Transverse colon (tissue), 4 donors: ENCODE measurements at regions not wholly inside any gene's neighbourhood (a gene's known extent, or its start where the extent isn't known, plus 50 kb on each side); places are given as distances from the start of the nearest gene placed in this dataset.

Experiments used
- DNase-seq: peaks from one replicate; pipeline ENCODE4 v3.0.0-alpha.2; 2019
- H3K27ac ChIP-seq, 4 donors: fragments of 200-600 bp; sonication (generic); 2 replicates each; pipeline ENCODE4 v1.5.1; 2016 to 2018; ENCODE audit warnings: inconsistent platforms in 4 of 4
- H3K27me3 ChIP-seq: fragments of 200-600 bp; sonication (generic); 2 replicates; pipeline ENCODE4 v1.5.1; 2017; ENCODE audit warnings: inconsistent platforms
- H3K36me3 ChIP-seq, 4 donors: fragments of 200-600 bp; sonication (generic); 2 replicates each; pipeline ENCODE4 v1.5.1; 2017 to 2019; ENCODE audit warnings: inconsistent platforms in 4 of 4
- H3K4me1 ChIP-seq, 4 donors: fragments of 200-600 bp; sonication (generic); 2 replicates each; pipeline ENCODE4 v1.5.1; 2017 to 2020; ENCODE audit warnings: inconsistent platforms in 4 of 4
- H3K4me3 ChIP-seq, 4 donors: fragments of 200-600 bp; sonication (generic); 1 replicate in 1 of 4; 2 replicates in 3 of 4; pipeline versions ENCODE4 v1.5.1 to v1.6.1; 2017 to 2019; ENCODE audit warnings: inconsistent platforms in 4 of 4
- H3K9me3 ChIP-seq, 2 donors: fragments of 200-600 bp; sonication (generic); 2 replicates each; pipeline ENCODE4 v1.5.1; 2017 to 2019; ENCODE audit warnings: inconsistent platforms in 2 of 2
- EP300 ChIP-seq: sonication (generic); formaldehyde crosslinking; IDR thresholded peaks from one replicate; pipeline ENCODE4 v1.6.1; 2017; ENCODE audit warnings: antibody characterized with exemption, low read depth
- POLR2A ChIP-seq: fragments of 450-650 bp; IDR thresholded peaks from one replicate; pipeline ENCODE4 v1.6.1; 2016; ENCODE audit warnings: antibody characterized with exemption, mild to moderate bottlenecking, moderate library complexity
- POLR2AphosphoS5 ChIP-seq, 3 donors: sonication (generic); formaldehyde crosslinking; IDR thresholded peaks; one replicate each; pipeline ENCODE4 v1.6.1; 2016; ENCODE audit warnings: antibody characterized with exemption in 3 of 3
- WGBS, 2 donors: methylation state at CpG; one replicate each; pipeline ENCODE4 v1.1.5; 2018; ENCODE audit warnings: low coverage in 1 of 2; 5-methylcytosine and 5-hydroxymethylcytosine counted together
- in situ Hi-C, 4 donors: fragments of 200-750 bp; cut with MboI; loops; one replicate each; pipeline versions ENCODE4 v1.15.0 to v1.15.1; 2017; ENCODE audit warnings: low sequenced_read_pairs in 3 of 4, low pct_ligation_motif_present in 1 of 4, low pct_unique_long_range_greater_than_20kb in 1 of 4
- intact Hi-C: fragments of 100-400 bp; cut with DNase I; formaldehyde crosslinking; loops from one replicate; pipeline ENCODE4 v1.15.1; 2023; ENCODE audit warnings: low total_unique reads
- TF ChIP-seq, protein P1 (sequence below), 5 experiments: fragments of 200-600 bp in 3 of 5; fragments of 450-650 bp in 2 of 5; sonication (generic) in 3 of 5; IDR thresholded peaks; 1 replicate in 2 of 5; 2 replicates in 3 of 5; pipeline ENCODE4 v1.5.1; 2016 to 2017; ENCODE audit warnings: antibody characterized with exemption in 5 of 5, inconsistent platforms in 3 of 5, mild to moderate bottlenecking in 2 of 5, moderate library complexity in 1 of 5

DNA sequence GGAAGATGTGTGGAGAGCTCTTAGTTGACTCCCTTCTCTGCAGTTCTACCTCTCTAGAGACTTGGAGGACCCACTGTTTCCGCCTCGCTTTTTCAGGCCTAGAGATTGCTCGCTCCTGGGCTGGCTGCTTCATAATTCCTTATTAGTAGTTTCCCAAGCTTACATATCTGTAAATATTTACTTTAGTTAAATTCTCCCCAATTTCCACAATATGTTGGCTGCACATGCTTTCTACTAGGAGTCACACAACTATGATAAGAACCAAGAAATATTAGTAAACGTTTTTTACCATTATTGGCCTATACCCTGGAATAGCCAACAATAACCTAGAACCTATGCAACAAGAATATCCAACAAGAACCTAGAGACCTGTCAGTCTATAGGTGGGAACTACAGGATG lies 129.0 kb upstream of the RUNX1 start:
- no peaks in the 10 kb centered on the region for H3K36me3 ChIP-seq
- no peak overlapping the region for H3K27ac ChIP-seq
- 74 to 86% methylated on average over 4 of the region's 4 CpGs for WGBS, 2 donors
- no peak for TF ChIP-seq POLR2AphosphoS5 (IDR thresholded peaks at IDR 0.05)
- no peak for TF ChIP-seq POLR2A
- TF ChIP-seq, protein P1, sequence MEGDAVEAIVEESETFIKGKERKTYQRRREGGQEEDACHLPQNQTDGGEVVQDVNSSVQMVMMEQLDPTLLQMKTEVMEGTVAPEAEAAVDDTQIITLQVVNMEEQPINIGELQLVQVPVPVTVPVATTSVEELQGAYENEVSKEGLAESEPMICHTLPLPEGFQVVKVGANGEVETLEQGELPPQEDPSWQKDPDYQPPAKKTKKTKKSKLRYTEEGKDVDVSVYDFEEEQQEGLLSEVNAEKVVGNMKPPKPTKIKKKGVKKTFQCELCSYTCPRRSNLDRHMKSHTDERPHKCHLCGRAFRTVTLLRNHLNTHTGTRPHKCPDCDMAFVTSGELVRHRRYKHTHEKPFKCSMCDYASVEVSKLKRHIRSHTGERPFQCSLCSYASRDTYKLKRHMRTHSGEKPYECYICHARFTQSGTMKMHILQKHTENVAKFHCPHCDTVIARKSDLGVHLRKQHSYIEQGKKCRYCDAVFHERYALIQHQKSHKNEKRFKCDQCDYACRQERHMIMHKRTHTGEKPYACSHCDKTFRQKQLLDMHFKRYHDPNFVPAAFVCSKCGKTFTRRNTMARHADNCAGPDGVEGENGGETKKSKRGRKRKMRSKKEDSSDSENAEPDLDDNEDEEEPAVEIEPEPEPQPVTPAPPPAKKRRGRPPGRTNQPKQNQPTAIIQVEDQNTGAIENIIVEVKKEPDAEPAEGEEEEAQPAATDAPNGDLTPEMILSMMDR (IDR thresholded peaks at IDR 0.05) = no peak
- TF ChIP-seq EP300 = no peak
- H3K9me3 ChIP-seq = no peaks in the 10 kb centered on the region
- intact Hi-C loops (no loop called here), in situ Hi-C loops (loop anchor here in 1 of 4 donors (25.0 kb wide), 1 partner anchor 116 kb away; no protein-coding TSS in a partner anchor)
- H3K4me1 ChIP-seq = no peaks in the 10 kb centered on the region
- no peaks in the 10 kb centered on the region for H3K27me3 ChIP-seq
- no peak for DNase-seq
- H3K4me3 ChIP-seq = no peak overlapping the region

DNA sequence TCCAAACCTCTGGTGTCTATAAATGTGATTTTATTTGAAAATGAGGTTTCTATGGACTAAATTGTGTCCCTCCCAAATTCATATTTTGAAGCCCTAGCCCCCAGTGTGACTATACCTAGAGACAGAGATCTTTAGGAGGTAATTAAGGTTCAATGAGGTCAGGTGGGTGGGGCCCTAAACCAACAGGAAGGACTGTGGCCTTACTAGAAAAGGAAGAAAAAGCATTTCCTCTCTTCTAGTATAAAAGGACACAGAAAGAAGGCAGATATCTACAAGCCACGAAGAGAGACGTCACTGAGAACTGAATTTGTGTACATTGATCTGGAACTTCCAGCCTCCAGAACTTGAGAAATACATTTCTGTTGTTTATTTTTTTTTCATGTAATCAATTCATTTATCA lies 123.1 kb upstream of the RUNX1 start:
- Histone ChIP-seq H3K9me3 (no peaks in the 10 kb centered on the region), H3K27me3 (no peaks in the 10 kb centered on the region), H3K4me3 (no peak overlapping the region), H3K4me1 (no peaks in the 10 kb centered on the region), H3K27ac (no peak overlapping the region), H3K36me3 (no peaks in the 10 kb centered on the region)
- no peak for TF ChIP-seq POLR2A
- TF ChIP-seq, protein P1 (IDR thresholded peaks at IDR 0.05) = no peak
- TF ChIP-seq POLR2AphosphoS5 (IDR thresholded peaks at IDR 0.05) = no peak
- WGBS, 2 donors = 53 to 55% methylated on average over 2 of the region's 2 CpGs
- DNase-seq = no peak
- in situ Hi-C loops = no loop called here
- intact Hi-C loops = no loop called here

- 73% methylated on average over 5 of the region's 5 CpGs; no CpG with 5 or more reads in 1 of the 2 donors for WGBS, 2 donors
- Histone ChIP-seq H3K9me3 (no peaks in the 10 kb centered on the region), H3K27me3 (no peaks in the 10 kb centered on the region), H3K4me1 (no peaks in the 10 kb centered on the region), H3K36me3 (no peaks in the 10 kb centered on the region), H3K27ac (no peak overlapping the region), H3K4me3 (no peak overlapping the region)
- no peak for DNase-seq
- TF ChIP-seq, protein P1 (IDR thresholded peaks at IDR 0.05) = no peak
- no peak for TF ChIP-seq EP300
- no peak for TF ChIP-seq POLR2AphosphoS5 (IDR thresholded peaks at IDR 0.05)
- no peak for TF ChIP-seq POLR2A
- intact Hi-C loops (no loop called here), in situ Hi-C loops (no loop called here)
Measured at GRCh38 chr21:35171385-35171784, 122.3 kb upstream of the RUNX1 start.

DNA sequence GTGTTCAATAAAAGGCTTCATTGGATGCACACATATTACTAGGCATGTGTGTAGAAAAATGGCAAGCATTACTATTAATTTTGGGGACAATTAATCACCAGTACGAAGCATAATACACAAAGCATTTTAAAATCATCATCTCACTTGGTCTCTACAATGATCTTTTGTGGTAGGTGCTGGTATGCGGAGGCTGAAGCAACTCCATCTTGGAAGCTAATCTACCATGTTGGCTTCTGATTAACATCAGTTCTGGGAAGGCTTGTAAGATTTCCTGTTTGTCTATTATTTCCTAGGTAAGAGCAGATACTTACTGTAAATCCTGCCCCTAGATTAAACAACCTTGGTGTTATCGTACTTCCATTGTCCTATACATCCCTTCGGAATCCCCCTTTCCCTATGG lies 121.7 kb upstream of the RUNX1 start:
- intact Hi-C loops (no loop called here), in situ Hi-C loops (no loop called here)
- H3K4me1 ChIP-seq = no peaks in the 10 kb centered on the region
- no peak for DNase-seq
- 91 to 95% methylated on average over 4 of the region's 4 CpGs for WGBS, 2 donors
- H3K36me3 ChIP-seq = no peaks in the 10 kb centered on the region
- H3K27me3 ChIP-seq = no peaks in the 10 kb centered on the region
- no peaks in the 10 kb centered on the region for H3K9me3 ChIP-seq
- no peak overlapping the region for H3K4me3 ChIP-seq
- no peak for TF ChIP-seq POLR2AphosphoS5 (IDR thresholded peaks at IDR 0.05)
- no peak for TF ChIP-seq EP300
- TF ChIP-seq, protein P1 (IDR thresholded peaks at IDR 0.05) = no peak
- TF ChIP-seq POLR2A = no peak
- no peak overlapping the region for H3K27ac ChIP-seq
